GM18868 (cell line): ENCODE measurements at regions not wholly inside any gene's neighbourhood (a gene's known extent, or its start where the extent isn't known, plus 50 kb on each side); places are given as distances from the start of the nearest gene placed in this dataset.
"Not testable (repeated sequence)": the region's sequence is repeated elsewhere in the genome, so short reads cannot be mapped to it uniquely, and the experiment has no call there.

Source experiments
- ATAC-seq: cut with Tn5 transposase; IDR thresholded peaks from one replicate; pipeline ENCODE4 v1.9.1; 2021; ENCODE audit warnings: mild to moderate bottlenecking, moderate library complexity; ENCODE audit not compliant: unreplicated experiment

- no peak for ATAC-seq
Observed at GRCh38 chr2:224263571-224264043, 138.3 kb downstream of the FAM124B start.

GRCh38 chr2:224261326-224261725 lies 140.6 kb downstream of the FAM124B start:
- ATAC-seq, result no peak

GRCh38 chr2:224260372-224261020 lies 141.4 kb downstream of the FAM124B start:
- no peak for ATAC-seq

- no peak for ATAC-seq
Observed at GRCh38 chr2:224259831-224260230, 142.1 kb downstream of the FAM124B start.

- no peak for ATAC-seq
Observed at GRCh38 chr2:224258059-224258458, 143.8 kb downstream of the FAM124B start.

- ATAC-seq, result no peak
Observed at GRCh38 chr2:224257156-224257555, 144.8 kb downstream of the FAM124B start.

- ATAC-seq, result no peak
Observed at GRCh38 chr2:224253464-224253863, 148.4 kb downstream of the FAM124B start.

- no peak for ATAC-seq
Observed at GRCh38 chr2:224252631-224253030, 149.3 kb downstream of the FAM124B start.

- no peak for ATAC-seq
Observed at GRCh38 chr2:224248944-224249371, 152.9 kb downstream of the FAM124B start.

- no peak for ATAC-seq
Observed at GRCh38 chr2:224242561-224242960, 159.3 kb downstream of the FAM124B start.

- ATAC-seq, result no peak
Observed at GRCh38 chr2:224241812-224242211, 160.1 kb downstream of the FAM124B start.

- ATAC-seq, result no peak
Observed at GRCh38 chr2:224241001-224241400, 160.9 kb downstream of the FAM124B start.

GRCh38 chr2:224223851-224224555 lies 177.9 kb downstream of the FAM124B start:
- ATAC-seq, result no peak

GRCh38 chr2:224222974-224223373 lies 178.9 kb downstream of the FAM124B start:
- ATAC-seq, result no peak

- no peak for ATAC-seq
Observed at GRCh38 chr2:224222291-224222690, 179.6 kb downstream of the FAM124B start.

- ATAC-seq, result no peak
Observed at GRCh38 chr2:224221455-224221913, 180.4 kb downstream of the FAM124B start.

GRCh38 chr2:224220586-224221255 lies 181.2 kb downstream of the FAM124B start:
- ATAC-seq, result no peak

GRCh38 chr2:224219781-224220180 lies 180.7 kb upstream of the SERPINE2 start:
- no peak for ATAC-seq

- no peak for ATAC-seq
Observed at GRCh38 chr2:224217962-224218347, 178.9 kb upstream of the SERPINE2 start.

- ATAC-seq, result no peak
Observed at GRCh38 chr2:224217233-224217961, 178.3 kb upstream of the SERPINE2 start.

- not testable (repeated sequence) for ATAC-seq
Observed at GRCh38 chr2:224215611-224216010, 176.5 kb upstream of the SERPINE2 start.
